B cell (primary cell): ENCODE measurements at regions not wholly inside any gene's neighbourhood (a gene's known extent, or its start where the extent isn't known, plus 50 kb on each side); places are given as distances from the start of the nearest gene placed in this dataset.

Experiments used
- EZH2 ChIP-seq: IDR thresholded peaks from 2 replicates; pipeline ENCODE4 v1.6.1; 2012; ENCODE audit warnings: borderline replicate concordance, low read depth, mild to moderate bottlenecking, moderate library complexity, low read length; ENCODE audit not compliant: insufficient read depth, poor library complexity, severe bottlenecking
- TF ChIP-seq, protein P1 (sequence below): fragments of 200-600 bp; IDR thresholded peaks from one replicate; pipeline ENCODE4 v1.8.0; 2022; ENCODE audit warnings: antibody characterized with exemption, mild to moderate bottlenecking

DNA sequence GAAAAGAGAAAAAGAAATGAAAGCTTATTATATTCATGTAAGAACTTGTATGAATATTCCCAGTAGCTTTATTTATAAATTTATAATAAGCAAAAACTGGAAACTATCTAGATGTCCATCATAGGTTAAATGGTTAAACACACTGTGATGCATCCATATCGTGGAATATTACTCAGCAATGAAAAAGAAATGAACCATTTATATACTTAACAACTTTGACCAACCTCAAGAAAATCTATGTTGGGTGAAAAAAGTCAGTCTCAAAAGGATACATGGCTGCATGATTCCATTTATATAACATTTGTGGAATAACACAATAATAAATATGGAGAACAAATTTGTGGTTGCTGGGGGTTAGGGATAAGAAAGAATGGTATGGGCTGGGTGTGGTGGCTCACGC lies 713.0 kb upstream of the SGO1 start:
- TF ChIP-seq, protein P1, sequence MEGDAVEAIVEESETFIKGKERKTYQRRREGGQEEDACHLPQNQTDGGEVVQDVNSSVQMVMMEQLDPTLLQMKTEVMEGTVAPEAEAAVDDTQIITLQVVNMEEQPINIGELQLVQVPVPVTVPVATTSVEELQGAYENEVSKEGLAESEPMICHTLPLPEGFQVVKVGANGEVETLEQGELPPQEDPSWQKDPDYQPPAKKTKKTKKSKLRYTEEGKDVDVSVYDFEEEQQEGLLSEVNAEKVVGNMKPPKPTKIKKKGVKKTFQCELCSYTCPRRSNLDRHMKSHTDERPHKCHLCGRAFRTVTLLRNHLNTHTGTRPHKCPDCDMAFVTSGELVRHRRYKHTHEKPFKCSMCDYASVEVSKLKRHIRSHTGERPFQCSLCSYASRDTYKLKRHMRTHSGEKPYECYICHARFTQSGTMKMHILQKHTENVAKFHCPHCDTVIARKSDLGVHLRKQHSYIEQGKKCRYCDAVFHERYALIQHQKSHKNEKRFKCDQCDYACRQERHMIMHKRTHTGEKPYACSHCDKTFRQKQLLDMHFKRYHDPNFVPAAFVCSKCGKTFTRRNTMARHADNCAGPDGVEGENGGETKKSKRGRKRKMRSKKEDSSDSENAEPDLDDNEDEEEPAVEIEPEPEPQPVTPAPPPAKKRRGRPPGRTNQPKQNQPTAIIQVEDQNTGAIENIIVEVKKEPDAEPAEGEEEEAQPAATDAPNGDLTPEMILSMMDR = no peak
- no peak for TF ChIP-seq EZH2
